HG03280 (cell line): ENCODE measurements at regions not wholly inside any gene's neighbourhood (a gene's known extent, or its start where the extent isn't known, plus 50 kb on each side); places are given as distances from the start of the nearest gene placed in this dataset.
"Not testable (repeated sequence)": the region's sequence is repeated elsewhere in the genome, so short reads cannot be mapped to it uniquely, and the experiment has no call there.

Experiments used
- ATAC-seq: cut with Tn5 transposase; IDR thresholded peaks from one replicate; pipeline ENCODE4 v1.9.1; 2021; ENCODE audit warnings: mild to moderate bottlenecking, moderate library complexity; ENCODE audit not compliant: unreplicated experiment

- ATAC-seq: no peak
Observed at GRCh38 chr2:136298631-136299030, 180.7 kb upstream of the CXCR4 start.

GRCh38 chr2:136297994-136298393 lies 180.0 kb upstream of the CXCR4 start:
- no peak for ATAC-seq

GRCh38 chr2:136297312-136297711 lies 179.4 kb upstream of the CXCR4 start:
- no peak for ATAC-seq

- ATAC-seq: no peak
Observed at GRCh38 chr2:136295168-136295567, 177.2 kb upstream of the CXCR4 start.

GRCh38 chr2:136291871-136292270 lies 173.9 kb upstream of the CXCR4 start:
- no peak for ATAC-seq

GRCh38 chr2:136290326-136290725 lies 172.4 kb upstream of the CXCR4 start:
- no peak for ATAC-seq

- ATAC-seq: no peak
Observed at GRCh38 chr2:136288249-136288648, 170.3 kb upstream of the CXCR4 start.

GRCh38 chr2:136286423-136286822 lies 168.5 kb upstream of the CXCR4 start:
- ATAC-seq: no peak

- peak; percentile 43 for ATAC-seq
Observed at GRCh38 chr2:136284226-136285119, 166.5 kb upstream of the CXCR4 start.

- ATAC-seq: no peak
Observed at GRCh38 chr2:136282251-136282650, 164.3 kb upstream of the CXCR4 start.

- ATAC-seq: no peak
Observed at GRCh38 chr2:136281281-136282114, 163.5 kb upstream of the CXCR4 start.

- ATAC-seq: not testable (repeated sequence)
Observed at GRCh38 chr2:136266346-136266745, 148.4 kb upstream of the CXCR4 start.

GRCh38 chr2:136259551-136259950 lies 141.6 kb upstream of the CXCR4 start:
- no peak for ATAC-seq

- ATAC-seq: no peak
Observed at GRCh38 chr2:136257893-136258292, 139.9 kb upstream of the CXCR4 start.

GRCh38 chr2:136255648-136256461 lies 137.9 kb upstream of the CXCR4 start:
- no peak for ATAC-seq

GRCh38 chr2:136255127-136255526 lies 137.2 kb upstream of the CXCR4 start:
- ATAC-seq: no peak

- ATAC-seq: peak; percentile 45
Observed at GRCh38 chr2:136254681-136255080, 136.7 kb upstream of the CXCR4 start.

GRCh38 chr2:136253288-136254004 lies 135.5 kb upstream of the CXCR4 start:
- no peak for ATAC-seq

GRCh38 chr2:136251885-136252585 lies 134.1 kb upstream of the CXCR4 start:
- no peak for ATAC-seq
